Medulla oblongata (tissue), 1 donor: ENCODE measurements at regions not wholly inside any gene's neighbourhood (a gene's known extent, or its start where the extent isn't known, plus 50 kb on each side); places are given as distances from the start of the nearest gene placed in this dataset.
A peak's percentile ranks its signal among the peaks of the same experiment; 100 is the strongest.
"Not testable (repeated sequence)": the region's sequence is repeated elsewhere in the genome, so short reads cannot be mapped to it uniquely, and the experiment has no call there.

Experiments used
- DNase-seq: peaks from one replicate; pipeline ENCODE4 v3.0.0-alpha.2; 2015; ENCODE audit errors: extremely low spot score

DNA sequence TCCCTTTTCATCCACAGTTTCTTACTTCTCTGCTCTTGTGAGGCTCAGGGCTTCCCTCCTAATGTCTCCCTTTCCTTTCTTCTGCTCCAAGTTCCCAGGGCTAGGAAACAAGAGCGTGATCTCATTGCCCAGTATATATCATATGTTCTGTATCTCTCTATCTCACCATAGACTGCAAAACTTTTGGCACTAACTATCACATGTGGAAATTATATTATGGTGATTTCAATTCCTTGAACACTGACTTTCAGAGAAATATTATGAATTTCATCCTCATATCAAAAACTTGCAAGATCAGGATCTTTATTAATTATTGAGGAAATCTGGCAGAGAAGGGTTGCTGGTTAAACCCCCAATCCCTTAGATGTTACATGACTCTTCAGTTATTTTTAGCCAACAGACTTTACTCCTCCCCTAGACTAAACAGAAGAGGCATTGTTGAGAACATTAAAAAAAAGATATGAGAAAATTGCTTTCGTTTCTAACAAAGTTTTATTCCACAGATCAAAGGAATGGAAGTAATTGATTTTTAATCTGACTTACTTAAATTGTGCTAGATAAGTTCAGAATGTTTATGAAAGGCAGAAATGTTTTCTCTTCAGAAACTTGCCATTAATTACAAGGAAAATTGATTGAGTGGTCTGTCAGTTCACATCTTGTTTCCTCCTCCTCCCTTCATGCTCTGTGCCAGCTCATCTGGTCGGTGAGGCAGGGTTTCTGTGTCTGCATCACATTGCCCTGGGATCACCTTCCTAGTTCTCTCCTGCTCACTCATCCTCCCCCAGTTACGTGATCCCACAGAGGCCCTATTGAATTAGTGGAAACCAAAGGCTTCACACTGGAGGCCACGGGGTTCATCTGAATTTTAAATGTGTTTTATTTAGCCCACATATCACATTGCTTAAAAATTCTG is 378.5 kb downstream of the LMO7 start:
- peak; percentile 30 for DNase-seq

DNA sequence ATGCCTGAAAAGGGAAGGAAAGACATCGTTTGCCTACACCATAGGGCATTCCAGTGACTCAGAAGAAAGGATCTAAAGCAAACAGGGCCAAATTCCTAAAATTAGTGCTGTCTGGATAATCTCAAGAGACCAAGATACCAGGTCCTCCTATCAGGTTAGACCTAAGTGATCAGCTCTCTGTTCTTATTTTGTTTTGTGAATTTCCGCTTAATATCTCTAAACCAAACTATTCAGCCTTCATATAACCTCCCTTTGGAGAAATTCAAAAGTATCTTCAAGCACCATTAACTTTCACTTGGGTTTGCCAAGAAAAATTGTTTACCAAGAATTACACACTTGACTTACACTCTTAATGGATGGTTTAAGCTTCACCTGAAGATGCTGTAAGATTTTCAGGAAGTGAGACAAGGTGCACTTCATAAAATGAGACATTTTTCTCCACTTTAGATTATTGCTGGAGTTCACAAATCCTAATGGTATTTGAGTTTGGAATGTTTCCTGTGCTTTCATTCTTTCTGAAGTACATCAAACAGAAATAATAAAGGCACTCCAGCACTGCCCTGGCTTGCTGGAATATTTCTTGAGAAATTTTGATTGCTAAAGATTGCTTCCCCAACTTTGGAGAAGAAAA is 376.1 kb downstream of the LMO7 start:
- DNase-seq, result no peak

DNA sequence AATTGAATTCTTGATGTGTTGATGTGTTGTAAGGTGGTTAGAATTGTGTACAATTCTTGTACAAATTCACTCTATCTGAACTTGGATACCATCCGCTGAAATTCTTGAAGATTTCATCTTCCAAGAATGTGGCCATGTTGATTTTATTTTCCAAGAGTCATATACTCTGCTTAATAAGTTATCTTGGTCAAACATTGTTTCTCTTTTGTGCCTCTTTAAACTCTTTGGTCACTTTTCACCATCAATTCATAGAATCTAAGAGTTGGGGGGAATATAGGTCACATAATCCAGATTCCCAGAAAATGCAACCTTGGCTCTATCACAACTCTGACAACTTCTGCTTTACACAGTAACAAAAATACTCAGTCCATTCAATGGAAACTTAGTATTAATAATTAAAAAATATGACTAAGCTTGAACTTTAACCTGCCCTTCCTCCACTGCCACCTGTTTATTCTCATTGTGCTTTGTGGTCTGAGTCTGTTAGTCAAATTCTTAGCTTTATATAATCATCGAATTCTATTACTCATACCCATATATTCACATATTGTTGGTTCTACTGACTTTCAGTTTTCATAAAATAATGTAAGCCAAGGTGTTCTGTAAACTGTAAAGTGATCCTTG is 373.2 kb downstream of the LMO7 start:
- DNase-seq, result no peak

DNA sequence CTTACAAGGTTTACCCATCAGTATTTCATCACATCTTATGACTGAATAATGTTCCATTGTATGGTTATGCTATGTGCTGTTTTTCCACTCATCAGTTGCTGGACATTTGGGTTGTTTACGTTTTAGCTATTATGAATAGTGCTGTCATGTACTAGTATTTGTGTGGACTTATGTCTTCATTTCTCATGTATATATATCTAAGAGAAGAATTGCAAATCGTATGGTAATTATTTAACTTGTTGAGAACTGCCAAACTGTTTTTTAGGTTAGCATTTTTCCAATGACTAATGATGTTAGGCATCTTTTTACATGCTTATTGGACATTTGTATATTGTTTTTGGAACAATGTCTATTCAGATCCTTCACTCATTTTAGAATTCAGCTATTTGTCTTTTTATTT is 368.3 kb downstream of the LMO7 start:
- no peak for DNase-seq

DNA sequence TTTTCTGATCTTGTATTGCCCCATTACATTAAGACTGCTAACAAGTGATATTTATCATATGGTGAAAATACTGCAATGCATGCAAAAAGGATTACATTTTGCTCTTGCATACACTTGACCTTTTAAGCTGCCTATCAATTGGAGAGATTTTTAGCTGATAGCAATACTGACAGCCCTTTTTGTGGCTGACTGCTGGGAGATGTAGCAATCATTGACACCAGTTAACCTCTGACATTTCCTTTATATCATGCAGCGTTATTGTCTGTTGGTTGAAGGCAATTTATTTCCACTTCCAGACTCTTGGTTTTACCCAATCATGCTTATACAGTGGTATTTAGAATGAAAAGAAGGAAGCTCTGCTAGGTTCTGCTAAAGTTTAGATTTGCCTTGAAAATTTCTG is 364.0 kb downstream of the LMO7 start:
- DNase-seq, result no peak

DNA sequence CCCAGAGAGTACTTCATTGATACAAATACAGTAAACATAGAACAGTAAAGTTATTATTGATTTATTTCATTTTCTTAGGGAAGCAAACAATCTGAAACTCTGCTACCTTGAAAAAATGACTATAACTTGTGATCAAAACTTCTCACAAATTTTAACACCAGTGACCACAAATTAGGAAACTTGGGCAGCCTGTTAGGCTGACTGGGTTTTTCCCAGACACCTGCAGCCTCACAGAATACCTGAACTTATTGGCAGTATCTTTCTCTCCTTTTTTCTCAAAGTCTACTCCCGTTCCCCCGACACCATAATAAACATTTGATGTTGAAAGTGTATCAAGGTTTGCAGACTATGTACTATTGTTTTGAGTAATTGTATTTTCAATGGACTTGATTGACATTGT is 360.5 kb downstream of the LMO7 start:
- DNase-seq, result no peak

DNA sequence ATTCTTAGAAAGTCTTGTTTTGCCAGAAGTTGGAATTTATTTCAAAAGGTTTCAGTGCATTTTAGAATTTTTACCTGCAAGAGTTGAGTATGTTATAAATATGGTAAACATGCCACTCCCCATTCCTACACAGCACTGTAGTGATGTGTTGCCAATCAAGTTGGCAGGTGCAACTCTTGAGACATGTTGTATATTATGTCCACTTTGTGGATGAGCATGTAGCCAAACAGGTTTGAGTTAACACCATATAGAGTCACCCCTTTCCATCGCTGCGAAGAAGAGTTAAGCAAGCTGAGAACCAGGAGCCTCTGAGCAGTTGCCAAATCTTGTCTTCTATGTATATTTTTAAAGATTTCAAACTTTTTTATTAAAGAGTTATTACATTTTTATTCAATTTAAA is 359.8 kb downstream of the LMO7 start:
- no peak for DNase-seq

DNA sequence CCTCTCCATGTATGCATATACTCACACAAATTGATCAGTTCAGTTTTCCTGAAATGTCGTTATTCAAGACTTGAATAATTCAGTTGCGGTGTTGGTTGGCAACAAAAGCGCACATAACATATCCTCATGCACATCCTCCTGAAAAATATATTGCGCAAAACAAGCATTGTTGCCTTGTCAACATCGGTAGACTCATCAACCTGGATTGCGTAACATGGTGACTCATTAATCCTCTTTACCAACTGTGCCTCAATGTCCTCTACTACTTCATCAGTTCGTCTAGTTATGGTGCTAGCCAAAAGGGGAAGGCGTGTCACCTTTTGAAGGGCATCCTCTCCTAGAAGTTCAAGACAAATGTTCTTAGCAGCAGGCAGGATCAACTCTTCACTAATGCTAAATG is 357.7 kb downstream of the LMO7 start:
- DNase-seq, result no peak

DNA sequence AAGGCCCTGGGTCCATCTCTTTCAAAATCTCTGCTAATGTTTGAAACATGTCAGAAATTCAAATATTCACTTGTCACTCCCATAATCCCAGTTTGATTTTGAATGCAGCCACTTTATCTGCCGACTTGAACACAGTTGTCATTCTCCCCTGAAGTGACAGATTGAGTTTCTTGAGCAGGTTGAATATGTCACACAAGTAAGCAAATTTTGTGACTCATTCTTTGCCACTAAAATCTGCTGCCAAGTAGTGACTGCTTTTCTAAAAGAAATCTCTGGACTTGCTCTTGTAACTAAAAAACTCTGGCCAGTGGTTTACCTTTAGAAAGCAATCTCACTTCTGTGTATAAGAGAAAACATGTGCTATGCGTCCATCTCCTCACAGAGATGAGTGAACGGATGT is 357.1 kb downstream of the LMO7 start:
- DNase-seq, result no peak

DNA sequence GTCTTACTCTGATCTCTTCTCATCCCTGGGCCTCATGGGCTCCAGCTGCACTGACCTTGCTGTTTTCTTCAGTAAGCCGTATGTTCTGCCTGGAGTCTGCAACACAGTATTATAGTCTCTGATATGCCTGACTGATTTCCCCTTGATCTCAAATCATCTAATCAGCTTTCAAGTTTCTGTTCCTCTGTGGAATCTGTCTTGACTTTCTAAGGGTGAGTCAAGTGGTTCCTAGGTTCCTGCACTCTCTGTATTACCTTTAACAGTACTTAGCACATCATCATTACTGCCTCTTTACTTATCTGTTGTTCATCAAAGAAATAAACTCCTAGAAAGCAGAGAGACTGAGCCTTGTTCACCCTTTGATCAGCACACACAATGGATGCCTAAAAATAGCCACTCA is 350.7 kb downstream of the LMO7 start:
- DNase-seq, result no peak

DNA sequence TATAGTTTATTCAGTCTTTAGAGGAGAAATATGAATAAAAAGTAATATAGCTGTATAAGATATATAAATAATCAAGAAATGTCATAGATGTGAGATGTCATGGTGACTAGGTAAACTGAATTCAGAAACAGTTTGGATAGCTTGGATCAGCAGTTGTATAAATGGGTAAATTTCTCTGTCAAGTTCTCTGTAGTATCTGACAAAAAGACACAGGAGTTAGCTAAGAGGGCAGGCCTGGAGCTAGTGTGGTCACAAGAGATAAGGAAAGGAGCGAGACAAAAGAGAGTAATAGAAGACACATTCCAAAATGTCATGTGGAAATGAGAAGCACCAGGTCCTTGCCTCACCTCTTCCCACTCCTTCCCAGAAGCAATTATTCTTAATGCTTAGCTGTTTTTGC is 349.0 kb downstream of the LMO7 start:
- DNase-seq, result no peak

DNA sequence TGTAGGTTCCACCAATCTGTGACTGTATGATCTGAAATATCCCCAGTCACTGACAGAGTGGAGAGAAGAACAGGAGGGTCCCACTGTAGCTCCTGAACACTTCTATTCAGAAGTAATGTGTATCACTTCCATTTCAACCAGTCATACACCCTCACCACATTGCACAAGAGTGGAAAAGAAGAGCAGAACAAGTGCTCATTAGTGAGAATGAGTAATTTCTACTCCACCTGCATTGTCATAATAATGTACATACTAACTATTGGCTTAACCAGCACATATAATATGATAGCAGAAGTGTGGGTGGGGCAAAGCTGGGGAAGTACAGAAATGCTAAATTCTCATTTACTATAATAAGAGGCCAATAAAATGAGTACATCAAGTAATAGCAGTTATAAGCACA is 342.7 kb downstream of the LMO7 start:
- no peak for DNase-seq

DNA sequence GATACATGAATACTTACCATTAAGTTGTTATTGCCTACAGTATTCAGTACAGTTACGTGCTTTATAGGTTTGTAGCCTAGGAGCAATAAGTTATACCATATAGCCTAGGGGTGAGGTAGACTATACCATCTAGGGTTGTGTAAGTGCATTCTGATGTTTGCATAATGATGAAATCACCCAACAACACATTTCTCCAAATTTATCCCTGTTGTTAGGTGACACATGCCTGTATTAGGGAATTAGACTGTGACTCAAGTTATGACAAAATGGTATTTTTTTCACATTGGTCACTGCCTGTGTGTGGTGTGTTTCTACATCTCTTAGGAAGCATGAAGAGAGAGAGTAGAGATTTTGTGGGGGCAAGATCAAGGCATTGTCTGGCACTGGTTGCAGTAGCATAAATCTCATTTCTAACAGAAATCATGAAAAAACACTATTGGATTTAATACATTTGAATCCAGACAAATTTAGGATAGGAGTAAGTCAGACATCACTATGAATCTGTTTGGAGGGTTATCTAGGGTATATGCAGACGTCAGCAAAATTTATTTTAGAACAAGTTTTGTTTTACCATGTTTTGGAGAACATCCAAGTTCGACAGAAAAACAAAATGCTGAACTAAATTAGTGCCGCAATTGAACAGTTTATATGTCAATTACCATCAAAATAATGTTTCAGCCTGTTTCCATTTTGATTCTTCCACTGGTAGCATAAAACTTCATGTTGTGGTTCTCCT is 332.1 kb downstream of the LMO7 start:
- no peak for DNase-seq

DNA sequence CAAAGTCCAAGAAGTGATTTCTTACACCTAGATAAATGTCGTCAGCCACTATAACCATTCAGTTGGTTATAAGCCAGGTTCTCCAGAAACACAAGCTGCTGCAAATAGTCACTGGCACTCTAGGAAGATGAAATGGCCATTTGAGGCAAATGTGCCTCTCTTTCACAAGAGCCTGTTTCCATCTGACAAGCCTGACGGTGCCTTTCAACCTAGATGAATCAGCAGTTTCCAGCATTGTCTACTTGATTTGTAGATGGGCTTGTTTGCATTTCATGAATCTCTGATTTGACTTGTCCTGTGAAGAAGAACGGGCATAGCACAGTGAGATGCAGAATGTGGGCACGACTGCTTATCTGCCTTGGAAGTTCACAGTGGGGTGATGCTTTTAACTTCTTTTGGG is 327.2 kb downstream of the LMO7 start:
- no peak for DNase-seq

DNA sequence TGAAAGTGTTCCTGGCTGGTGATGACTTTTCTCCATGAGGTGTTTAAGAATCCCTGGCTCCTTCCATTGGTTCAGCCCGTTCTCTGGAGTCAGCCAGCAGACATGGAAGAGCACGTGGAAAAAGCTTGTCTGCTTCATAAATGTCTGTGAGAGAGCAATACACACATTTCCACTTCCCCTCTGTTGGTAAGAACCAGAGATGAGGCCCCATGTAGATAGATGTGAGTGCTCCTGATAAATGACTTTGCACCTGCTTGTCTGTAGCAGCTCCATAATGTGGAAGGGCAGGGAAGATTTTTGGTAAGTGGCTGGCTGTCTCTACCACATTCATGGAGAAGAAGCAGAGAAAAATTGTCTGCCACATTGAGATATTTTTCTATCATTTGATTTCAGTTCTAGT is 325.8 kb downstream of the LMO7 start:
- DNase-seq, result no peak

DNA sequence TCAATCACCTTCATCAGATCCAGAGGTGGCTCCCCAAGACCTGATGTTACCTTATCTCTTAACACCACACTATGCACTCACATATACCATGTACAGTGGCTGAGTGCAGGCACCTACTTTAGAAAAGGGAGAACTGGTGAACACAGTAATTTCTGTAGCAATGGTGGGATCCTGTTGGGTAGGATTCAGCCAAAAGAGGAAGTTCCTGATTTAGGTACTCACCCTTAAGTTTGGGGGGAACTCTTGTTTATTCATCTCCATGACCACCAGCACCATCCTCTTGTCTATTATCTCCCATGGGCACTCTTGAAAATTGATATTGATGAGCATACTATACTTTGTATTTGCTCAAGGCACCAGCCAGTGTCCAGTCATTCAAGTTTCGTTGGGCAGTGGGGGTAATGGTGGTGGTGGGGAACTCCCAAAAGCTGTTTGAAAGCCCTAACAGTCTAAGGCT is 324.4 kb downstream of the LMO7 start:
- DNase-seq, result no peak

DNA sequence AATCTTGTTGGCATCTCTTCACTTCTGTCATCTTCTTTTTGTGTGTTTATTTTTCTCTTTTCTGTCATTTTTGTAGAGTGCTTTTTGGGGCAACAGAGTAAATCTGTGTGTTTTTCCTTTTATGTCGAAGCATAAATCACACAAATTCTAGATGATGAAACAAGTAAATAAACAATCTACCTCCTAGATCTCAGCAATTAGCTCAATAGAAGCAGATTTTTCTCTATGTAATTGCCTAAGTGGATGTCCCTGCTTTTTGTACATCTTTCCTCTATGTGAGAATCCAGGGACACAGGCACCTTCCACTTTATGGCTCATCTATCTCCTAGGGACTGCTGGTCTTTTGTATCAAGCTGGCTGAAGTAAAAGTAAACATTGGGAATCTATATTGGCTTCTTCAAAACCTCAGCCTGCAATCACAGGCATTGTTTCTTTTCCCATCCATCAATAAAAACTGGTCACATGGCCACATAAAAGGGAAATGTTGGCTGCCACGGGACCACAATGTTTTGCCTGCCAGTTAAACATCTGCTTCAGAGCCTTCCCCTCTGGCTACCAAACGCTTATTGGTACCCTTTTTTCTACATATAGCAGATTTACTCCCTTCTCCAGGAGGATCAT is 323.8 kb downstream of the LMO7 start:
- DNase-seq, result no peak

DNA sequence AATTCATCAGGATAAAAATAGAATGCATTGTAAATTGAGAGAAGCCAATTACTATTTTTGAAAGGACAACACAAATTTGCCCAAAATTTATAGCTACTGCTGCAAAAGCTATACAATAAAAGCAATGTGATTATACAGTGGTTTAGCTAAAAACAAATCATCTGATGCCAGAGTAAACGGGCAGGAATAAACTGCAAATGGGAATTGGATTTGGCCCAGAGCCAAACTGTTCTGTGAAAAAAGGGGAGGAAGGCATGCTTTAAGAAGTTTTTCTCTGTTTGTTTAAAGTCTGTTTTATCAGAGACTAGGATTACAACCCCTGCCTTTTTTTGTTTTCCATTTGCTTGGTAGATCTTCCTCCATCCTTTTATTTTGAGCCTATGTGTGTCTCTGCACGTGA is 317.5 kb downstream of the LMO7 start:
- not testable (repeated sequence) for DNase-seq

DNA sequence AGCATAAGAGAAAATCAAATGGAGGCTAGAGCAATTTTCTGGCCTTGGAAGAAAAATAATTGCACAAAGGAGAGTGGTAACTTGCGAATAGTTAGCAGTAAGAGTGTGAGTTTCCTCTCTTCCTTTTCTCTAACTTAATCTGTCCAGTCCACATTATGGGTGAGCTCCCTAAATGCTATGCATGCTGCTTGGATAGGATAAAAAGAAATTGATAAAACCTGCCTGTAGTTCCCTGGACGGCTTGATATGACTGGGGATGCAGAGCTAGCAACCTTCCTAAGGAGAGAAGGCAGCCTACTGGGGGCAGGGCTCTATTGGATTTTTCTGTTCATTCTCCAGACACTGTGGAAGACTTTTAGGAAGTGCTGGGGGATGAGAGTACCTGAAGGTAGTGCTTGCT is 311.3 kb downstream of the LMO7 start:
- DNase-seq, result no peak

DNA sequence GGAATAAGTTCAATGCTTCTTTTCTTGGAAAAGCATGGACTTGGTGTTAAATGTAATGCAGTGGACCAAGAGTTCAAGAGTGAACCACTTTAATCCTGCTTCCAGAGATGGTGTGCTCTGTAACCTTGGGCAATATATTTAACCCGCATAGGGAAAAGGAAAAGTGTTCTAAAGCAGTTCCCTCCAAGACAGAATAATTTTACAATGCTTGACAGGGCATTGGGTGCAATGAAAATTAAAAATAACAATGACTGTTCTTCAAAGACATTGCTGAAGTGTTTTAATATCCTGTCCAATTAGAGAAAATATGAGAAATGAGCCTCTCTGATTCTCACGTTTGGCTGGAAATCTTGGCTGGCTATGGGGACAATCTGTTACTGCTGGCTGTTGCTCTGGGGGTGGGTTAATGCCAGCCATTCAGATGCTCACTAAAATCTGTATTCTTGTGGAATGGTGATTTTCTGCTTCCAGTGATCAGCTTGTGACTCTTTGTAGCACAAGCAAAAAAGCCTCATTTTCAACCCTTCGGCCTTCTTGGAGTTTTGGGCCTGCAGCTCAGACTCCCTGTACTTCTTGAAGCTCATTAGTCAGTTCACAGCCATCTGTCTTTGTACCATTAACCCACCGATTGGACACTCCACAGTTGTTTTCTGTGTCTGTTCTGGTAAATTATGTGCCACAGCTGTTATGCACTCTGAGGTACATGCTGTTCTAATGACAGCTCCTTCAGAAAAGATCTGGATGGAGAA is 310.6 kb downstream of the LMO7 start:
- peak; percentile 6 for DNase-seq
